Fibroblast of skin of back (primary cell): ENCODE measurements at regions not wholly inside any gene's neighbourhood (a gene's known extent, or its start where the extent isn't known, plus 50 kb on each side); places are given as distances from the start of the nearest gene placed in this dataset.

ENCODE experiments used
- DNase-seq: peaks from one replicate; pipeline ENCODE4 v3.0.0-alpha.2; 2013

- DNase-seq = no peak
These were observed 347.7 kb downstream of the GABRG1 start for GRCh38 chr4:45776146-45776545.

DNA sequence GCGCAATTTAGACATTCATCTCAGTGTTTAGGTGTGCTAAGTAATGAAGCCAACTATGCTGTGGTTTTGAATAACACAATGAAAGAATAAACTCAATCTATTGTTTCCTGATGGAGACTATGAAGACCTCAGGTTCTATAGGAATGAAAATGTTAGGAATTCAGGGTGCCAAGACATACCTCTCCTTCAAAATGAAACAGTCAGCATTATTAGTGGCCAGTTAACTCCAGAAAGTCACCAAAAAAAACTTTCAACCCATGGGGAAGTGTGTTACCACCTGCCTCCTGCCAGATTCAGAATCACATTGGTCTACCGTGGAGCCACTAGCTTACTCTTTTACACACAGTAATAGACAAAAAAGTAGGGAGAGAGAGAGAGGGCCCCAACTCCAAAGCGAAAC, 352.9 kb downstream of the GABRG1 start:
- no peak for DNase-seq

DNA sequence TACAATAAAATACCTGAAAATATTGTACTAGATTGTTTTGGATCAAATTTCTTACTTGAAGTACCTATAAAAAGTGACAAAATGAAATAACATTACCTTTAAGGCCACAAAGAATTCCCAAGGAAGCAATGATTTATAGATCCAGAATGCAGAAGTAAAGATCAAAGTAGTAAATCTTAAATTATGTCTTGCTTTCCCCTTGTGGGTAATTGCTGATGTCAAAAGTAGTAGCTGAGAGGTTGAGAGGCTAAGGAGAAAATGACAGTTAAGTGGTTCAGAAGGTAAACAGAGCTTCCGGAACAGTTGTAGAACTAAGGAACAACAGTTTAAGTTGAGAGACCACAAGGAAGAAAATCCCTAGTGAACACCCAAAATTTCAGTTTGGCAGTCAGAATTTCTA, 358.3 kb downstream of the GABRG1 start:
- no peak for DNase-seq

DNA sequence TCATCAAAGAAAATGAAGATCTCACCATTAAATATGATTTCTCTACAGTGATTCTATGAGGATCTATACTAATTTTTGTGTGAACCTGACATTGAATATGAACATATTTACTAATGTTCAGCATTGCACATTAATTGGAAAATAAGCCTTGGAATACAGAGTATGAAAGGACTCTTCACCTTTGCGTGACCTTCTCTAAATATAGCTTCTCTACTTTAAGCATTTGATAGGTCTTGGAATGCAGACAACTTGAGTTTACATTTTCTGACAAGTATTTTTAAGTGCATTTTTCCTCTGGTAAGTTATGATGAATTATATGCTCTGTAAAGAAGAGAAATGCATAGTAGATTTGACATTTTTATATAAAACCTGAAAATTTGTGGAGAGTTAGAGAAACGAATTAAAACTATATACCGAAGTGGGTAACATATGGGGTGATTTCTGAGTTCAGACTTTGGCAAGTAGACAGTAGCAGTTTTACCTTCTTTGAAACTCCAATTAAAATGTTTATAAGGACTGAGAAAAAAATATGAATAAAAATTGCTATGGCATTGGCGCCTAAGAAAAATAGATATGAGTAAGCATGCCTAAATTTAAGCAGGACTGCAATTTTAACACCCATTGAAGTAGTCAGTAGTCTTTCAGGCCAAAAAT, 371.9 kb downstream of the GABRG1 start:
- no peak for DNase-seq

GRCh38 chr4:45750721-45751120, 373.1 kb downstream of the GABRG1 start:
- DNase-seq = no peak

DNA sequence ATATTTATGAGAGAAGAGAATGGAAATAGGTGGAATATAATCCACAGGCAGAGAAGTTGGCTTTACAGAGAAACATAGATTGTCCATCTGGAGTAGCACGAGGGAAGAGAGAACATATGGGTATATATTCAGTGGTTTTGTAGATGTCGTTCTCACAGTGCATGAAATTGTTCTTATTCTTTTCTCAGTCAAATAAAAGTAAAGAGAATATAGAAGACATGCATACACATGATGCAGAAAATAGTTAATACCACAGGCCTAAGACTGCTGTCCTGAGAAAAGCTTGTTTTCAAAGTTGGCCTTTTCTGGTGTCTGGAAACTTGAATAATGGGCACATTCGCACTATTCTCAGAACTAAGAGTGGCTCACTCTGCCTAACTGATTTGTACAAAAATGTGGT, 378.1 kb downstream of the GABRG1 start:
- DNase-seq = no peak

GRCh38 chr4:45741897-45742296, 382.0 kb downstream of the GABRG1 start:
- no peak for DNase-seq

DNA sequence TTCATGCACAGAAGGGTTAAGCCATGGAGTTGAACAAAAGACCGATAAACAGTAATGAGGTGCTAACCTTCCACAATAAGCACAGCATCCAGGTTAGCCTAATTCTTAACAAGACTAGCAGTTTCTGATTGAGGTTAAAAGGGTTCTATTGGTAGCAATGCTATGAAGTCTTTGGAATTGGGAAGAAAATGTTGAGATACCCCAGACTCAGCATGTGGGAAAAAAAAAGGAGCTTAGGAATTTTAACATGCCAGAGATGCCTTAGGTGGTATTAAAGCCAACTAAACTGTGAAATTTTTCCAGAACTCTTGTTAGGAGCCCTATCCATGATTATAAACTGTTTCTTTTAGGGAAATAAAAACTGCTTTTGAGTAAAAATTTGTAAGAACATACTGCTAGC, 391.7 kb downstream of the GABRG1 start:
- no peak for DNase-seq

DNA sequence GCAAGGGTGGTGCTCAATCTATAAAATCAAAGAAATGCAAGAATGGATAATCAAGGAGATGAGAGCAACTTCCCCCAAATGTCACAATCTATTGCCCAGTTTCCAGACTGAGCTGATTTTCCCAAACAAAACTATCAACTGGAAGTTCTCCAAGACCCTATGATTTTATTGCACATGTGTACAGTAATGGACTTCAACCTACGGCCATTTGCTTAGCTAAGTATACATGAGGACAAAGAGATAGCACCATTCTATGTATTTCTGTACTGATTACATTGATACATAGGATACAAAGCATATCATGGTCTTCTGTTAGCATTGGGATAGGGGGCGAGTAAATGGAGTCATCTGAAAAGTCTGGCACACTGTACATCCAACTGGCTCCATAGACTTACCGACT, 407.8 kb downstream of the GABRG1 start:
- no peak for DNase-seq

- no peak for DNase-seq
These were observed 409.9 kb downstream of the GABRG1 start for GRCh38 chr4:45713996-45714395.

GRCh38 chr4:45701621-45702020, 422.2 kb downstream of the GABRG1 start:
- no peak for DNase-seq

DNA sequence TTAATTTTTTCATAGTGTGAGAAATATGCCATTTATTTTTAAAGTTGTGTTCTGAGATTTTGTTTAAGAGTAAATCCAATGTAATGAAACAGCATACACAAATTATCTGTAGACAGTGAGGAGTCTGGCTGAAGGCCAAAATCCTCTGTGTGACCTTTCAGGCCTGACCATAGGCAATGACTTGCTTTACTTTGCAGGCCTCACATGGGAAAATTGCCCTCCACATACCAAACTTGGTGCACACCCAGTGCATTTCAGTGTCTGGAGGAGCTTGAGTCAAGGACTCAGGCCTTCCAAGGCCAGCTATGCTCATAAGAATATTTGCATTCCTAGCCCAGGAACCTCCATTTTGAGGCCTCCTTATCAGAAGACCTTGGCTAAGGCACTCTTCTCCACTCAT, 430.1 kb downstream of the GABRG1 start:
- no peak for DNase-seq

- no peak for DNase-seq
These were observed 431.6 kb downstream of the GABRG1 start for GRCh38 chr4:45692131-45692735.

- DNase-seq = no peak
These were observed 435.5 kb downstream of the GABRG1 start for GRCh38 chr4:45688341-45688740.

DNA sequence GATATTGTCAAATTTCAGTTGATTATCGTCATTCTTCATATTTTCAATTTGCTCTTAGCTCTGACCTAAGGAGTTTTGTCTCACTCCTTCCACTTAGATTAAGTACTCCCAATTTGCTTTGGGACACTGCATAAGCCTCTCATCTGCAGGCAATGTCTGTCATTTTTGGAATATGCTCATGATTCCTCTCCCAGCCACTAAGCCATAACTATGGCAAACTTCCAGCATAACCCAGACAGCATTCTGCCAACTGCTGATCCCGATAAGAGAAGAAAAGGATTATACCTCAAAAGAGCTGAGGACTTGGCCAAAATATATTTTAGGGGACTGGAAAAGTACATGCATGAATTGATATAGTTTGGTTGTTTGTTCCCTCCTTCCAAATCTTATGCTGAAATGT, 444.4 kb downstream of the GABRG1 start:
- no peak for DNase-seq

GRCh38 chr4:45668128-45668527, 455.7 kb downstream of the GABRG1 start:
- DNase-seq = no peak

- DNase-seq = no peak
These were observed 460.2 kb downstream of the GABRG1 start for GRCh38 chr4:45663628-45664081.

DNA sequence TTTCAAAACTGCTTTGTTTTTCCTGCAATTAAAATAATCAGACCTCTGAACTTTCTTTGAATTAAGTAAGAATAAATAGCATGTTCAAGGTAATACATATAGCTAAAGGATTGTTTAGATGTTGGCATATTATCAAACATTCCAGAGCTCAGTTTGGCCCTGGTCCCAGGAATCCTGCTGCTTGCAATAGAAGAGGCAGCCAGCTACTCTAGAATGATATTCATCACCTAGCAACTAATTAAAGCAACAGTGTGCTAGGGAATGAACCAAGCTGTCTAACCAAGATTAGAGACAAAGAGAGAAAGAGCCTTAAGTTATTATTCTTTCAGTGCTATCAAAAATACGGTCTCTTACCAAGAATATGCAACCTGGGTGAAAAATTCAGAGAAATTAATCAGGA, 460.9 kb downstream of the GABRG1 start:
- peak; percentile 58 for DNase-seq

- DNase-seq = no peak
These were observed 462.0 kb downstream of the GABRG1 start for GRCh38 chr4:45661893-45662292.

DNA sequence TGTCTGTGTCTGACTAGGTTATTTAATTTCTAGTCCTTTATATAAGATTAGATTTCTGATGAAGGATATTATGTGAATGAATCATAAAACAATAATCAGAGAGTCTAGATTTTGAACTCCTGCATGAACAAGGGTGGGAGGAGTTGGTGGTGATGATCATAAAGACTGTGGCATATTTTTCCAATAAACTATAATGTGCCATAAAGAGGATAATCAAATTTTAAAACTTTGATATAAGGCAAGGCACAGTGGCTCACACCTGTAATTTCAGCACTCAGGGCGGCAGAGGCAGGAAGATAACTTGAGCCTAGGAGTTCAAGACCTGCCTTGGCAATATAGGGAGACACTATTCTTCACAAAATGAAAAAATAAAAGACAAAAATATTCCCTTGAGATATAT, 473.3 kb downstream of the GABRG1 start:
- DNase-seq = no peak

DNA sequence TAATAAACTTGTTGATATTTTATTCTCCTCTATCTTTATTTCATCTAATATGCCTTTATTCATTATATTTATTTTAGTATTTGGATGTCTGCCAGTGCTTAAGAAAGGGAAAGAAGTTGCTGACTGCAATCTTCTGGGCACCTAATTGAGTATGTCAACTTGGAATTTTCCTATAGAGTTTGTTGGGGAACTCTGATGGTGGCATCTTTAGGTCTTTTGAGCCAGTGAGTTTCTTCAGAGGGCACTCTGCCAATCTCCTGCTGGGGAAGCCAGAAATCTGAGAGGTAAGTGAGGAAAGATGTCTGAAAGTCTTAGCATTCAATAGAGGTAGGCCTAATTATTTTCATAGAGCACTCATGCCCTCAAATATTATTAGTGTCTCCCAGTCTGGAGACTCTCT, 475.0 kb downstream of the GABRG1 start:
- no peak for DNase-seq

DNA sequence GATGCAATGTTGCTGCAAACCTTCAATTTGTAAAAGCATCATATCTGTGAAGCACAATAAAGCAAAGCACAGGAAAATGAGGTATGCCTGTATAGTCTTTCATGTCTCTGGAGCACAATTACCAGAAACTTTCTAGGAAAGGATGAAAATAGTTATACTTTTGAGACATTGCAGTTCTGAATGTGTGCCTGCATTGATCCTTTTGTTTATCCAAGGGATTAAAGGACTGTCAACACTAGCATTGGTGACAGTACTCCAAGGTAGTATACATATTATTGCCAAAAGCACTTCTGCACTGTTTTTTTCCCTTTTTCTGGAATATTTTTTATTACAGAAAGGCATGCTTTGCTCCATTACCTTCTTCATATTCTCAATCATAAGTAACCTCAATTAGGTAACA, 476.0 kb downstream of the GABRG1 start:
- no peak for DNase-seq

DNA sequence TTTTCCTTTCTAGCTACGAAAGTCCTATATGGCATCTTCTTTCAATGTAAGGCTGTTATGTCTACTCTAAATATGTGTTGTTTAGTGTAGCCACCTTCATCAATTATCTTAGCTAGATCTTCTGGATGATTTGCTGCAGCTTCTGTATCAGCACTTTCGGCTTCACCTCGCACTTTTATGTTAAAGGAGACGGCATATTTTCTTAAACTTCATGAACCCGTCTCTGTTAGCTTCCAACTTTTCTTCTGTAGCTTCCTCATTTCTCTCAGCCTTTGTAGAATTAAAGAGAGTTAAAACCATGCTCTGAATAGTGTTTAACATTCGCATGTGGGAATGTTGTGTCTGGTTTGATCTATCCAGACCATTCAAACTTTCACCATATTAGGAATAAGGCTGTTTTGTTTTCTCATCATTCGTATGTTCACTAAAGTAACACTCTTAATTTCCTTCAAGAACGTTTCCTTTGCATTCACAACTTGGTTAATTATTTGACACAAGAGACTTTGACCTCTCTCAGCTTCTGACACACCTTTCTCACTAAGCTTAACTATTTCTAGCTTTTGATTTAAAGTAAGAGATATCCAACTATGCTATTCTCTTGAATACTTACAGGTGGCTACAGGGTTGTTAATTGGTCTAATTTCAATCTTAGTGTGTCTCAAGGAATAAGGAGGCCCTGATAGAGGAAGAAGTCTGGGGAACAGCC, 476.8 kb downstream of the GABRG1 start:
- no peak for DNase-seq

DNA sequence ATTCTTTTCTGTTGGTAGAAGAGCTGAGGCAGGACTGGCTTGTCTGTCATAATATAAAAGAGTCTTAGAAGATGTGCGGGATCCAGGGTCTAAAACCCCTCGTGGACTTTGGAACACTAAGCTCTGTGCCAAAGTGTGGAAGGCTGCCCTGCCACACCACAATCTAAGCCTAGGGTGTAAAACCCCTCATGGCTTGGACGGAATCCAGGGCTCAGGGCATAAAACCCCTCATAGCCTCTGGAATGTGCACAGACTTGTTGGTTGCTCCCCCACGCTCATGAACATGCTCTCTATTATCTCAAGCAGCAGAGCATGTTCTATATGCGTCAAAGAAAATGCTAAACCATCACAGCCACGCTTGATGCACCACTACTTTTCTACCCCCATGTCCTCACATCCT, 483.6 kb downstream of the GABRG1 start:
- DNase-seq = no peak
